ENCODE measurements at regions not wholly inside any gene's neighbourhood (a gene's known extent, or its start where the extent isn't known, plus 50 kb on each side); places are given as distances from the start of the nearest gene placed in this dataset.
A peak's percentile ranks its signal among the peaks of the same experiment; 100 is the strongest.

DNA sequence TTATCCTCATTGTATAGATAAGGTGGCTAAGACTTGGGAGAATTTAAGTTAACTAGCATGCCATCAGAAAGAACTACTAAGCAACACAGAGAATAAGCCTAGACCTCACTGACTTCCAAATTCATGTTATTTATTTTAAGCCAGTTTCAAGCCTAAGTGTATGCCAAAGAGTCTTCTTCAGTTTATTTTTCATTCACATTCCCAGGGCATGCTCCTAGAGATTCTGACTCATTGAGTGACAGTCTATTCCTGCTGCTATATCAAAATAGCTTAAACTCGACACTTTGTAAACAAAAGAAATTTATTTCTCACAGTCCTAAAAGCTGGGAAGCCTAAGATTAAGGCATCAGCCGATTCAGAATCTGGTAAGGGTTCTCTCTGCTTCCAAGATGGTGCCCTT is 467.1 kb downstream of the MBD2 start:
- H3K4me1 ChIP-seq: no peaks in the 10 kb centered on the region
- no peak overlapping the region for H3K27ac ChIP-seq
- TF ChIP-seq, protein P1, sequence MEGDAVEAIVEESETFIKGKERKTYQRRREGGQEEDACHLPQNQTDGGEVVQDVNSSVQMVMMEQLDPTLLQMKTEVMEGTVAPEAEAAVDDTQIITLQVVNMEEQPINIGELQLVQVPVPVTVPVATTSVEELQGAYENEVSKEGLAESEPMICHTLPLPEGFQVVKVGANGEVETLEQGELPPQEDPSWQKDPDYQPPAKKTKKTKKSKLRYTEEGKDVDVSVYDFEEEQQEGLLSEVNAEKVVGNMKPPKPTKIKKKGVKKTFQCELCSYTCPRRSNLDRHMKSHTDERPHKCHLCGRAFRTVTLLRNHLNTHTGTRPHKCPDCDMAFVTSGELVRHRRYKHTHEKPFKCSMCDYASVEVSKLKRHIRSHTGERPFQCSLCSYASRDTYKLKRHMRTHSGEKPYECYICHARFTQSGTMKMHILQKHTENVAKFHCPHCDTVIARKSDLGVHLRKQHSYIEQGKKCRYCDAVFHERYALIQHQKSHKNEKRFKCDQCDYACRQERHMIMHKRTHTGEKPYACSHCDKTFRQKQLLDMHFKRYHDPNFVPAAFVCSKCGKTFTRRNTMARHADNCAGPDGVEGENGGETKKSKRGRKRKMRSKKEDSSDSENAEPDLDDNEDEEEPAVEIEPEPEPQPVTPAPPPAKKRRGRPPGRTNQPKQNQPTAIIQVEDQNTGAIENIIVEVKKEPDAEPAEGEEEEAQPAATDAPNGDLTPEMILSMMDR (IDR thresholded peaks at IDR 0.05): no peak
- no peaks in the 10 kb centered on the region for H3K27me3 ChIP-seq
- no peak overlapping the region for H3K9ac ChIP-seq (ENCODE audit: low read depth in 2 of 2, low read length in 2 of 2)
- DNase-seq: no peak
- intact Hi-C loops (cut with DNase I): no loop called here
- H3K36me3 ChIP-seq: no peaks in the 10 kb centered on the region
- no peak overlapping the region for H3K4me3 ChIP-seq
- H3K9me3 ChIP-seq: no peaks in the 10 kb centered on the region

DNA sequence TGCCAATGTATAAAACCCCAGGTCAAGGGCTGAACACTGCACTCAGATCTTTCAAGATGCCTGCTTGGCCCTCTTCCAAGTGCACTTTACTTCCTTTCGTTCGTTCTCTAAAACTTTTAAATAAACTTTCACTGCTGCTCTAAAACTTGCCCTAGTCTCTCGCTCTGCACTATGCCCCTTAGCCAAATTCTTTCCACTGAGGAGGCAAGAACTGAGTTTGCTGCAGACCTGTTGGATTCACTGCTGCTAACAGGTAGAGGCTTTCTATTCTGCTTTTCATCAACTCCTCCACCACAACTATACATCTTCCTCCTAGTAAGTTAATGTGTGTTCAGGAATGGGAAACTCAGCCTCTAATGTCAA is 467.9 kb downstream of the MBD2 start:
- Histone ChIP-seq H3K4me1 (no peaks in the 10 kb centered on the region), H3K27me3 (no peaks in the 10 kb centered on the region), H3K9ac (ENCODE audit: low read depth in 2 of 2, low read length in 2 of 2) (no peak overlapping the region), H3K9me3 (no peaks in the 10 kb centered on the region), H3K36me3 (no peaks in the 10 kb centered on the region), H3K27ac (no peak overlapping the region), H3K4me3 (no peak overlapping the region)
- TF ChIP-seq, protein P1 (IDR thresholded peaks at IDR 0.05): no peak
- intact Hi-C loops (cut with DNase I): no loop called here
- DNase-seq: peak; percentile 19

DNA sequence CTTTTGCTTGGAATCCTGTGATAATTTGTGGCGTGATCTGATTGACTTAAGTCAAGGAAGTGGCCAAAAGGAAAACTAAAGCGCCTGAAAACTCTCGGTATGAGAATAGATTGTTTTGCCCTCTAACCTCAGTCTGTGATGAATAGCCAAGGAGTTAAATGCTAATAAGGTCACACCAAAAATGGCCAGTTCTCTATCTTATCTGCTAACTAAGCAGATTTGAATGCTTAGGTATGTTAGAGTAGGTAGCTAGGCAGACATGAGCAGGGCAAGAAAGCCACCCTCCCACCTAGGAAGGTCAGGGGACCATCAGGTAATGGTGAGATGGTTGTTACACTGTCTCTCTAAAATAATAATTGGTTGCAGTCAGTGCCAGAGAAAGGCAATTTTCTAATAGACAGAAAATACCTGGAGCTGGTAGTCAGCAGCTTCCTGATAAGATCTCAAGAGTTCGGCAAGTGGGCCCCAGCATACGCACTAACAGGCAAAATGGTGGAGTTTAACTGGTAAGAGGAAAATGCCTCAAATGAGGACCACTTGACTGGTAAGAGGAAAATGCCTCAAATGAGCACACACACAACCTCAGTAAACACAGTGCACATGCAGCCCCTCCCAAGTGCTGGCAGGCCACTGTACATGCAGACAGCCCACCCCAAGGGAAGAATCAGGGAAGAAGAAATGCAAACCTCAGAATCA is 468.4 kb downstream of the MBD2 start:
- Histone ChIP-seq H3K9ac (ENCODE audit: low read depth in 2 of 2, low read length in 2 of 2) (no peak overlapping the region), H3K9me3 (no peaks in the 10 kb centered on the region), H3K4me3 (no peak overlapping the region), H3K27me3 (no peaks in the 10 kb centered on the region), H3K27ac (no peak overlapping the region), H3K36me3 (no peaks in the 10 kb centered on the region), H3K4me1 (no peaks in the 10 kb centered on the region)
- DNase-seq: no peak
- TF ChIP-seq, protein P1 (IDR thresholded peaks at IDR 0.05): no peak
- intact Hi-C loops (cut with DNase I): no loop called here

DNA sequence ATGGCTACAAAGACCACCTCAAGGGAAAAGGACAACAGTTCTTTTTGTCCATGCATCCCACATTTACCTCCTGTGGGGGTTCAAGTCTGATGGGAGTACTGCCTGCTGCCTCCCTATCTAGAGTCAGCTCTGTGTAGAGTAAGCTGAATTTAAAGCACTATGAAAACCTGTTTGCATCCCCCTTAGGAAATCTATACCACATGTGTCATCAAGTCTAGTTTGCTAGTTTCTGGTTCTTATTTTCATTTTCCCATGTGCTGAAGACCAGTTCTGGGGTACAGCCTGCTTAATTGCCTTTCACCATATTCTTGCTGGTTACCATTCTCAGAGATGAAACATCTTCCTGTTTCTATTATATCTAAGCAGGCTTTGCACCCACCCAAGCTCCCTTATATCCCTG is 470.3 kb downstream of the MBD2 start:
- TF ChIP-seq, protein P1 (IDR thresholded peaks at IDR 0.05): no peak
- Histone ChIP-seq H3K4me3 (no peak overlapping the region), H3K36me3 (no peaks in the 10 kb centered on the region), H3K27ac (no peak overlapping the region), H3K9me3 (no peaks in the 10 kb centered on the region), H3K9ac (ENCODE audit: low read depth in 2 of 2, low read length in 2 of 2) (no peak overlapping the region), H3K27me3 (no peaks in the 10 kb centered on the region), H3K4me1 (no peaks in the 10 kb centered on the region)
- intact Hi-C loops (cut with DNase I): no loop called here
- DNase-seq: no peak

DNA sequence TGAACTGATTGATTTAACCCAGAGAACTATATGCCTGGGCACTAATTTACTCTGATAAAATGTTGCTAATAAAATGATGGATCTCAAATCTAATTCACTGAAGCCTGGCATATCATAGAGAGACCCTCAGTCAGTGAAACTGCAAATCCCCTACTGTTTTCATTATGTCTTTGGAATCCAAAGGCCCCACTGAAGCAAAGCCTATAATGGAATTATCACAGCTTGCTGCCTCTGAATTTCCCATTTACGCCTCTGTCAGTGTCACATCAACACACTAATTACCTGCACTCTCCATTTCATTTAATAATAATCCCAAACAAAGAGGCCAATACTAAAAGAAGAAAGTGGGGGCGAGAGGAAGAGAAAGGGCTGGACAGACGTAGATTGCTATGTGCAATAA is 470.9 kb downstream of the MBD2 start:
- no peak for DNase-seq
- no peaks in the 10 kb centered on the region for H3K36me3 ChIP-seq
- TF ChIP-seq, protein P1 (IDR thresholded peaks at IDR 0.05): no peak
- no peaks in the 10 kb centered on the region for H3K4me1 ChIP-seq
- H3K27ac ChIP-seq: no peak overlapping the region
- H3K9me3 ChIP-seq: no peaks in the 10 kb centered on the region
- no peak overlapping the region for H3K4me3 ChIP-seq
- H3K27me3 ChIP-seq: no peaks in the 10 kb centered on the region
- H3K9ac ChIP-seq (ENCODE audit: low read depth in 2 of 2, low read length in 2 of 2): no peak overlapping the region
- intact Hi-C loops (cut with DNase I): no loop called here

Measured in colonic mucosa (tissue), 4 donors.